Panc1 (cell line): ENCODE measurements at regions not wholly inside any gene's neighbourhood (a gene's known extent, or its start where the extent isn't known, plus 50 kb on each side); places are given as distances from the start of the nearest gene placed in this dataset.

Source experiments
- POLR2AphosphoS5 ChIP-seq: IDR thresholded peaks from 2 replicates; pipeline ENCODE4 v1.6.1; 2012; ENCODE audit warnings: mild to moderate bottlenecking, low read depth, low read length, moderate library complexity
- REST ChIP-seq, 2 experiments: IDR thresholded peaks; 2 replicates each; pipeline ENCODE4 v1.6.1; 2011 to 2012; ENCODE audit warnings: low read depth in 2 of 2, control low read depth in 1 of 2, low read length in 1 of 2, mild to moderate bottlenecking in 1 of 2, moderate library complexity in 1 of 2; ENCODE audit not compliant: insufficient read depth in 1 of 2
- SIN3A ChIP-seq: IDR thresholded peaks from 2 replicates; pipeline ENCODE4 v1.6.1; 2012; ENCODE audit warnings: low read depth, mild to moderate bottlenecking, low read length, moderate library complexity, borderline replicate concordance; ENCODE audit not compliant: insufficient read depth
- TF ChIP-seq, protein P1 (sequence below): fragments of 450-650 bp; IDR thresholded peaks from 2 replicates; pipeline ENCODE4 v1.5.1; 2017; ENCODE audit warnings: mild to moderate bottlenecking

DNA sequence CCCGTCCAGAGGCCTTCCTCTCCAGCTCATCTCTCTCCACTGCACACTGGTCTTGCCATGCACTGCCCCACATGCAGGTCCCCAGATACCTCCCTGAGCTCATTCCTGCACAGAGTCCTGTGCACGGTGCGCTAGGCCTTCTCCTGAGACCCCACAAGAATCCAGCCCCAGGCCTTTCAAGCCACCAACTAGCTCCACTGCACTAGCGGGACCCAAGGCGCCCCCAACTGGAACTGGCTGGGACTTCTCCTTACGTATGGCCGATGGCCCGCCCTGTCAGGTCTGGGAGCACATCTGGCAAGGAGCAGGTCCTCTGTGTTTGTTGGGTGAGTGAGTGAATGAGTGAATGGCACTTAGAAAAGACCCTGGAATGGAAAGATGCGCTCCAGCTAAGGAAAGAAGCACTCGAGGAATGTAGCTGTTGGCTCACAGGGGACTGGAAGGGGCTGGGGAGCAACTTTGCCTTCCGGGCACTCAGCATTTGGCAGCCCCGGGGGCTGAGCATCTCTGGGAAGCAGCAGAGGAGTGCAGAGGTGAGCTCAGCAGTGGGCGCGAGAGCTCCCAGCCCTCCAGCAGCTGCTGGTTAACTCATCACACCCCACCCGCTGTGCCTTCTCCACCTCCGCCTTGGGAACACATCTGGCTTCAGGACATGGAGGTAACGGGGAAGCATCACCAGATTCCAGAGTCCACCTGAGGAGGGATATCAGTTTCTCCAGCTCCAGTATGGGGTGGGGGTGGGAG is 223.1 kb downstream of the GLI2 start:
- TF ChIP-seq, protein P1, sequence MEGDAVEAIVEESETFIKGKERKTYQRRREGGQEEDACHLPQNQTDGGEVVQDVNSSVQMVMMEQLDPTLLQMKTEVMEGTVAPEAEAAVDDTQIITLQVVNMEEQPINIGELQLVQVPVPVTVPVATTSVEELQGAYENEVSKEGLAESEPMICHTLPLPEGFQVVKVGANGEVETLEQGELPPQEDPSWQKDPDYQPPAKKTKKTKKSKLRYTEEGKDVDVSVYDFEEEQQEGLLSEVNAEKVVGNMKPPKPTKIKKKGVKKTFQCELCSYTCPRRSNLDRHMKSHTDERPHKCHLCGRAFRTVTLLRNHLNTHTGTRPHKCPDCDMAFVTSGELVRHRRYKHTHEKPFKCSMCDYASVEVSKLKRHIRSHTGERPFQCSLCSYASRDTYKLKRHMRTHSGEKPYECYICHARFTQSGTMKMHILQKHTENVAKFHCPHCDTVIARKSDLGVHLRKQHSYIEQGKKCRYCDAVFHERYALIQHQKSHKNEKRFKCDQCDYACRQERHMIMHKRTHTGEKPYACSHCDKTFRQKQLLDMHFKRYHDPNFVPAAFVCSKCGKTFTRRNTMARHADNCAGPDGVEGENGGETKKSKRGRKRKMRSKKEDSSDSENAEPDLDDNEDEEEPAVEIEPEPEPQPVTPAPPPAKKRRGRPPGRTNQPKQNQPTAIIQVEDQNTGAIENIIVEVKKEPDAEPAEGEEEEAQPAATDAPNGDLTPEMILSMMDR = no peak; the same call in 1 of the 2 replicates
- TF ChIP-seq SIN3A (no peak), POLR2AphosphoS5 (no peak), REST (IDR thresholded peaks at IDR 0.05; ENCODE audit: insufficient read depth in 1 of 2, low read depth in 2 of 2, low read length in 1 of 2) (no peak)
